GM13977 (cell line): ENCODE measurements at regions not wholly inside any gene's neighbourhood (a gene's known extent, or its start where the extent isn't known, plus 50 kb on each side); places are given as distances from the start of the nearest gene placed in this dataset.

Experiments used
- DNase-seq: peaks from one replicate; pipeline ENCODE4 v3.0.0; 2012; ENCODE audit warnings: low spot score
- CTCF ChIP-seq: IDR thresholded peaks from 2 replicates; pipeline ENCODE4 v1.5.1; 2012; ENCODE audit warnings: mild to moderate bottlenecking, control low read depth; ENCODE audit not compliant: insufficient read depth; ENCODE audit errors: extremely low read depth, missing control alignments
- in situ Hi-C: fragments of 300-500 bp; cut with MboI; formaldehyde crosslinking; loops from one replicate; pipeline ENCODE4 v1.12.0; 2022; ENCODE audit warnings: low sequenced_read_pairs, low pct_unique_long_range_greater_than_20kb, mixed read lengths, inconsistent platforms; ENCODE audit not compliant: unreplicated experiment

DNA sequence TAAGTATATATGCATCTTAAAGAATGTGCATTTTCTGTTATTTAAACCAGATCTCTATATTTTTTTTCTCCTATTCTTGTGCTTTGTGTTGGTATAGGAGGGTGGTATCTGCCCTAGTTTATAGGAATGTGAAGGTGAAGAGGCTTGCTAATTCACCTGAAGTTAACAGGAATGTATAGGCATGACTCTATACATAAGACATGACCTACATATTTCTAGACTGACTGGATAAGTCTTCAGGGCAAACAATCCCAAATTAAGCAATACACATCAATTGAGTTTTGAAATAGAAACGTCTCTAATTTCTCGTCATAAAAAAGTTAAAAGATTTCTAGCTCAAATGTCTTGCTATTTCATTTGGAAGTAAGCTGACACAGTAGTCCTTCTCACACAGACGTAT lies 410.0 kb downstream of the DIPK2A start:
- TF ChIP-seq CTCF, result no peak
- in situ Hi-C loops, result no loop called here
- no peak for DNase-seq

DNA sequence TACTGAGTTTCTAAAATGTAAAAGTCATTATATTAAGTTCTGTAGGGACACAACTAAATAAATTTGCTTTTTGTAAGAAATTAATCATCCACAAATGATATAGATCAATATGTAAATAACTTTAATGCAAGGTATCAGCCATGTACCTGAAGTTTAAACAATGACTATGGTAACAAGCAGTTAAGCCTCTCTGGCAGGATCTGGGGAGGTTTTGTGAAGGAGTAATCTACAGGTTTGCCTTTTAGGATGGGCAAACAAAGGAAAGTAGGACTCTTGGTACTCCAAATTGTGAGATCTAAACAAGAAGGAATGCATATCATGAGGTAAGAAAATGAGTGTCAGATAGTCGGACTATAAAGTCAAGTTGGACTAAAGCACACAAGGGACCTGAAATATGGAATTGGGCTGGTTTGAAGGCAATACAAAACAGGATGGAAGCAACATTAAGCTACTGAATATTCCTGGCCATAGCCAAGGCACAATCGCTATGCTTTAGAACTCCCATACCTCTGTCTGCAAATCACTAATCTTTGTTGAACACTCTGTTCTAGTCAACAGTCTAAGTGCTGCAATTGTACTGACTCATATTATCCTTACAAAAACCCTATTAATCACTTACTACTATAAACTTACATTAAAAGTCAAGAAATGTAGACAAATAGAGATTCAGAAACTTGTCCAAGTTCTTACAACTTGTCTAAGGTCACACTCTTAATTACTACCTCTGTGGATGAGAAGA lies 412.8 kb downstream of the DIPK2A start:
- in situ Hi-C loops, result no loop called here
- no peak for DNase-seq
- no peak for TF ChIP-seq CTCF

DNA sequence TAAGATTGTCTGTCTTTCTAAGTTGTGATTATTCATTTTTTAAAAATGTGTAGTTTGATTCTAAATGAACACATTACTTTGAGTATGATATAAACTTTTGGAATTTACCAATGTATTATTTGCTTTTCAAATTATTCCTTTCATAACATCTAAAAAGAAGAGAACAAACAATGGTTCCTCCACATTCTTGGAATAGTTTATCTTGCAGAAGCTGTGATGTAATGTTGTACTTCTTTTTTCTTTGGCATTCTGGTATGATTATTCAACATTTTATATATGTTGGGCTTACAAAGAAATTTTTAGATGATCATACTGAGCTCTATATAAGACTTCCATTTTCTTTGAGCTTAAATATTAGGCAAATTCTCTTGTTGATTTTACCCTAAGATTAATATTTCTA lies 419.2 kb downstream of the DIPK2A start:
- no peak for DNase-seq
- TF ChIP-seq CTCF, result no peak
- in situ Hi-C loops, result no loop called here

- no peak for TF ChIP-seq CTCF
- no peak for DNase-seq
- in situ Hi-C loops, result no loop called here
Measured at GRCh38 chr3:144391236-144391635, 419.6 kb downstream of the DIPK2A start.

- in situ Hi-C loops, result no loop called here
- DNase-seq, result no peak
- no peak for TF ChIP-seq CTCF
Measured at GRCh38 chr3:144394032-144394431, 422.4 kb downstream of the DIPK2A start.

DNA sequence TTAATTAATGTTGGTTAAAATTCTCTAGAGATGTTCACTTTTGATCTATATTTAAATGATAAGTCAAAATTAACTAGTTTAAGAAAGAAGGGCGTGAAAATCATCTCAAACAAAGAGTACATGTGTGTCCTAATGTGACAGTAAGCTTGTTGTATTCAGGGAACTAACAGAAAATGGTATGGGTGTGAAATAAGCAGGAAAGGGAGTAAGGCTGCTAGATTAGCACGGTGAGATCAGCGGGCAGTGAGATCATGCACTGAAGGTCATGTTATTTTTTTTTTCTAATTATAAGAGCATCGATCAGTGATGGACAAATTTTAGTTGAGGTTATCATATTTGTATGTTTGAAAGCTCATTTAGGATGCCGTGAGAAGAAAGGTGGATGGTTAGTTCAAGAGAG lies 430.8 kb downstream of the DIPK2A start:
- in situ Hi-C loops, result no loop called here
- TF ChIP-seq CTCF, result no peak
- DNase-seq, result no peak
